ENCODE measurements at regions not wholly inside any gene's neighbourhood (a gene's known extent, or its start where the extent isn't known, plus 50 kb on each side); places are given as distances from the start of the nearest gene placed in this dataset.

DNA sequence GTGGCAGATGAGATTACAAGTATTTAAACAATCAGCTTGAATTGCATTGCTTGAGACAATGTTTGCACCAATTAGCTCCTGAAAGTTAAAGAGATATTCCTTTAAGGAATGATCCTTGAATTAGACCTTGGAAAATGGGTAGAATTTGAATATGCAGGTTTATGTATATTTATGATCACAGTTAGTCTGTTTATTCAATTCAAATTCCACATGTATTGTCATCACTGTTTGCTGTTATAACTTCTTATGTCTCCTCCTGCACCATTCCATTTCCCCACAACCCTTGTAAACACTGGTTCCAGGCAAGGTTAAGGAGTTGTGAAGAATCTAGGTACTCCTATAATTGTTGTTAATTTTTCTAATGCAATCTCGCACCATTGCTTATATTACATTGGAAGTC lies 518.2 kb upstream of the PBX1 start:
- Mint-ChIP-seq H3K9me3 (peaks cover 4% of the 10 kb centered on the region; the same call in 1 of the 2 replicates), H3K4me1 (0 out of 2 replicates have a peak, but pooled peaks cover 2% of the 10 kb centered on the region), H3K27me3 (ENCODE audit: low read depth) (no peaks in the 10 kb centered on the region), H3K27ac (no peak overlapping the region), H3K4me3 (no peak overlapping the region), H3K36me3 (no peaks in the 10 kb centered on the region)
- TF ChIP-seq, protein P1, sequence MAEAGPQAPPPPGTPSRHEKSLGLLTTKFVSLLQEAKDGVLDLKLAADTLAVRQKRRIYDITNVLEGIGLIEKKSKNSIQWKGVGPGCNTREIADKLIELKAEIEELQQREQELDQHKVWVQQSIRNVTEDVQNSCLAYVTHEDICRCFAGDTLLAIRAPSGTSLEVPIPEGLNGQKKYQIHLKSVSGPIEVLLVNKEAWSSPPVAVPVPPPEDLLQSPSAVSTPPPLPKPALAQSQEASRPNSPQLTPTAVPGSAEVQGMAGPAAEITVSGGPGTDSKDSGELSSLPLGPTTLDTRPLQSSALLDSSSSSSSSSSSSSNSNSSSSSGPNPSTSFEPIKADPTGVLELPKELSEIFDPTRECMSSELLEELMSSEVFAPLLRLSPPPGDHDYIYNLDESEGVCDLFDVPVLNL (CRISPR knock-in tag; IDR thresholded peaks at IDR 0.05; ENCODE audit: borderline replicate concordance, low read depth) = no peak
- TF ChIP-seq ZNF396 (CRISPR knock-in tag; IDR thresholded peaks at IDR 0.05; ENCODE audit: borderline replicate concordance) (no peak), ZNF232 (CRISPR knock-in tag; IDR thresholded peaks at IDR 0.05) (no peak), SOX15 (CRISPR knock-in tag; IDR thresholded peaks at IDR 0.05) (no peak), KAT7 (CRISPR knock-in tag; IDR thresholded peaks at IDR 0.05; ENCODE audit: borderline replicate concordance) (no peak), RORB (CRISPR knock-in tag; IDR thresholded peaks at IDR 0.05) (no peak), ZNF416 (CRISPR knock-in tag; IDR thresholded peaks at IDR 0.05) (no peak)
- TF ChIP-seq, protein P2, sequence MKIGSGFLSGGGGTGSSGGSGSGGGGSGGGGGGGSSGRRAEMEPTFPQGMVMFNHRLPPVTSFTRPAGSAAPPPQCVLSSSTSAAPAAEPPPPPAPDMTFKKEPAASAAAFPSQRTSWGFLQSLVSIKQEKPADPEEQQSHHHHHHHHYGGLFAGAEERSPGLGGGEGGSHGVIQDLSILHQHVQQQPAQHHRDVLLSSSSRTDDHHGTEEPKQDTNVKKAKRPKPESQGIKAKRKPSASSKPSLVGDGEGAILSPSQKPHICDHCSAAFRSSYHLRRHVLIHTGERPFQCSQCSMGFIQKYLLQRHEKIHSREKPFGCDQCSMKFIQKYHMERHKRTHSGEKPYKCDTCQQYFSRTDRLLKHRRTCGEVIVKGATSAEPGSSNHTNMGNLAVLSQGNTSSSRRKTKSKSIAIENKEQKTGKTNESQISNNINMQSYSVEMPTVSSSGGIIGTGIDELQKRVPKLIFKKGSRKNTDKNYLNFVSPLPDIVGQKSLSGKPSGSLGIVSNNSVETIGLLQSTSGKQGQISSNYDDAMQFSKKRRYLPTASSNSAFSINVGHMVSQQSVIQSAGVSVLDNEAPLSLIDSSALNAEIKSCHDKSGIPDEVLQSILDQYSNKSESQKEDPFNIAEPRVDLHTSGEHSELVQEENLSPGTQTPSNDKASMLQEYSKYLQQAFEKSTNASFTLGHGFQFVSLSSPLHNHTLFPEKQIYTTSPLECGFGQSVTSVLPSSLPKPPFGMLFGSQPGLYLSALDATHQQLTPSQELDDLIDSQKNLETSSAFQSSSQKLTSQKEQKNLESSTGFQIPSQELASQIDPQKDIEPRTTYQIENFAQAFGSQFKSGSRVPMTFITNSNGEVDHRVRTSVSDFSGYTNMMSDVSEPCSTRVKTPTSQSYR (CRISPR knock-in tag; IDR thresholded peaks at IDR 0.05) = no peak
- ChIA-PET POLR2A (no interaction called here), CTCF (no interaction called here)
- ATAC-seq = no peak
- DNase-seq (ENCODE audit: low spot score) = no peak

DNA sequence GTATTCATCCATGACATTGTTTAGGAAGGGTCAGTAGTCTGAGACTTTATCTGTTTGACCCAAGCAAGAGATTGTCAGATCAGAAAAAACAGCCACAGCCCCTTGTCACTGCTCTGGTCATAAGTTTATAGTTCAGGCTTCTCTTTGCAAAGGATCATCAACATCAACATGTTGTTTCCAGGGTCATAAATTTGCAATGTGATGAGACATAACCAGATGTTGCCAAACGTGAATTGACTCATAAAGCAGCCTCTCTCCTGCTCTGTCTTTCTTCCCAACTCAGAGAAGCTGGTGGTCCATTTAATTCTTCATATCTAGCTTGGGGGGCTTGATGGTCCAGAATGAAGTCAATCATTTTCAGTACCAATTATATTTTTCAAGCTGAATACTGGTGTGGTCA lies 507.2 kb upstream of the PBX1 start:
- TF ChIP-seq, protein P3, sequence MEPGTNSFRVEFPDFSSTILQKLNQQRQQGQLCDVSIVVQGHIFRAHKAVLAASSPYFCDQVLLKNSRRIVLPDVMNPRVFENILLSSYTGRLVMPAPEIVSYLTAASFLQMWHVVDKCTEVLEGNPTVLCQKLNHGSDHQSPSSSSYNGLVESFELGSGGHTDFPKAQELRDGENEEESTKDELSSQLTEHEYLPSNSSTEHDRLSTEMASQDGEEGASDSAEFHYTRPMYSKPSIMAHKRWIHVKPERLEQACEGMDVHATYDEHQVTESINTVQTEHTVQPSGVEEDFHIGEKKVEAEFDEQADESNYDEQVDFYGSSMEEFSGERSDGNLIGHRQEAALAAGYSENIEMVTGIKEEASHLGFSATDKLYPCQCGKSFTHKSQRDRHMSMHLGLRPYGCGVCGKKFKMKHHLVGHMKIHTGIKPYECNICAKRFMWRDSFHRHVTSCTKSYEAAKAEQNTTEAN (CRISPR knock-in tag; IDR thresholded peaks at IDR 0.05) = no peak
- TF ChIP-seq ZNF219 (CRISPR knock-in tag; IDR thresholded peaks at IDR 0.05; ENCODE audit: borderline replicate concordance) = no peak
- TF ChIP-seq, protein P4, sequence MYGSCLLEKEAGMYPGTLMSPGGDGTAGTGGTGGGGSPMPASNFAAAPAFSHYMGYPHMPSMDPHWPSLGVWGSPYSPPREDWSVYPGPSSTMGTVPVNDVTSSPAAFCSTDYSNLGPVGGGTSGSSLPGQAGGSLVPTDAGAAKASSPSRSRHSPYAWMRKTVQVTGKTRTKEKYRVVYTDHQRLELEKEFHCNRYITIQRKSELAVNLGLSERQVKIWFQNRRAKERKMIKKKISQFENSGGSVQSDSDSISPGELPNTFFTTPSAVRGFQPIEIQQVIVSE (CRISPR knock-in tag; IDR thresholded peaks at IDR 0.05; ENCODE audit: borderline replicate concordance) = no peak
- TF ChIP-seq MYBL2 (CRISPR knock-in tag; IDR thresholded peaks at IDR 0.05) = no peak
- no peak for TF ChIP-seq GRHL2 (CRISPR knock-in tag; IDR thresholded peaks at IDR 0.05; ENCODE audit: insufficient replicate concordance, severe bottlenecking)
- TF ChIP-seq SP1 (CRISPR knock-in tag; conservative IDR thresholded peaks at IDR 0.05) = no peak
- TF ChIP-seq, protein P5, sequence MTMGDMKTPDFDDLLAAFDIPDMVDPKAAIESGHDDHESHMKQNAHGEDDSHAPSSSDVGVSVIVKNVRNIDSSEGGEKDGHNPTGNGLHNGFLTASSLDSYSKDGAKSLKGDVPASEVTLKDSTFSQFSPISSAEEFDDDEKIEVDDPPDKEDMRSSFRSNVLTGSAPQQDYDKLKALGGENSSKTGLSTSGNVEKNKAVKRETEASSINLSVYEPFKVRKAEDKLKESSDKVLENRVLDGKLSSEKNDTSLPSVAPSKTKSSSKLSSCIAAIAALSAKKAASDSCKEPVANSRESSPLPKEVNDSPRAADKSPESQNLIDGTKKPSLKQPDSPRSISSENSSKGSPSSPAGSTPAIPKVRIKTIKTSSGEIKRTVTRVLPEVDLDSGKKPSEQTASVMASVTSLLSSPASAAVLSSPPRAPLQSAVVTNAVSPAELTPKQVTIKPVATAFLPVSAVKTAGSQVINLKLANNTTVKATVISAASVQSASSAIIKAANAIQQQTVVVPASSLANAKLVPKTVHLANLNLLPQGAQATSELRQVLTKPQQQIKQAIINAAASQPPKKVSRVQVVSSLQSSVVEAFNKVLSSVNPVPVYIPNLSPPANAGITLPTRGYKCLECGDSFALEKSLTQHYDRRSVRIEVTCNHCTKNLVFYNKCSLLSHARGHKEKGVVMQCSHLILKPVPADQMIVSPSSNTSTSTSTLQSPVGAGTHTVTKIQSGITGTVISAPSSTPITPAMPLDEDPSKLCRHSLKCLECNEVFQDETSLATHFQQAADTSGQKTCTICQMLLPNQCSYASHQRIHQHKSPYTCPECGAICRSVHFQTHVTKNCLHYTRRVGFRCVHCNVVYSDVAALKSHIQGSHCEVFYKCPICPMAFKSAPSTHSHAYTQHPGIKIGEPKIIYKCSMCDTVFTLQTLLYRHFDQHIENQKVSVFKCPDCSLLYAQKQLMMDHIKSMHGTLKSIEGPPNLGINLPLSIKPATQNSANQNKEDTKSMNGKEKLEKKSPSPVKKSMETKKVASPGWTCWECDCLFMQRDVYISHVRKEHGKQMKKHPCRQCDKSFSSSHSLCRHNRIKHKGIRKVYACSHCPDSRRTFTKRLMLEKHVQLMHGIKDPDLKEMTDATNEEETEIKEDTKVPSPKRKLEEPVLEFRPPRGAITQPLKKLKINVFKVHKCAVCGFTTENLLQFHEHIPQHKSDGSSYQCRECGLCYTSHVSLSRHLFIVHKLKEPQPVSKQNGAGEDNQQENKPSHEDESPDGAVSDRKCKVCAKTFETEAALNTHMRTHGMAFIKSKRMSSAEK (CRISPR knock-in tag; IDR thresholded peaks at IDR 0.05; ENCODE audit: borderline replicate concordance) = no peak
- H3K4me1 Mint-ChIP-seq = peaks cover 13% of the 10 kb centered on the region
- POLR2A ChIA-PET = no interaction called here
- DNase-seq (ENCODE audit: low spot score) (no peak), ATAC-seq (no peak)
- no peaks in the 10 kb centered on the region for H3K9me3 Mint-ChIP-seq
- CTCF ChIA-PET = no interaction called here
- H3K4me3 Mint-ChIP-seq = no peak overlapping the region
- H3K27me3 Mint-ChIP-seq (ENCODE audit: low read depth) = no peaks in the 10 kb centered on the region
- no peaks in the 10 kb centered on the region for H3K36me3 Mint-ChIP-seq
- H3K27ac Mint-ChIP-seq = no peak overlapping the region

Data from WTC11 (cell line).